ENCODE measurements at regions not wholly inside any gene's neighbourhood (a gene's known extent, or its start where the extent isn't known, plus 50 kb on each side); places are given as distances from the start of the nearest gene placed in this dataset.

- TF ChIP-seq POLR2A (IDR thresholded peaks at IDR 0.05), result no peak
- no peak for TF ChIP-seq CTCF (IDR thresholded peaks at IDR 0.05)
Observed at GRCh38 chr6:144415835-144416237, 130.7 kb downstream of the UTRN start.

Data from vagina (tissue), 2 donors.